KMS-11 (cell line): ENCODE measurements at regions not wholly inside any gene's neighbourhood (a gene's known extent, or its start where the extent isn't known, plus 50 kb on each side); places are given as distances from the start of the nearest gene placed in this dataset.
"Not testable (repeated sequence)": the region's sequence is repeated elsewhere in the genome, so short reads cannot be mapped to it uniquely, and the experiment has no call there.

ENCODE experiments used
- H2AFZ ChIP-seq: fragments of 200-600 bp; sonication (generic); 2 replicates; pipeline ENCODE4 v1.6.1; 2016; ENCODE audit warnings: antibody characterized with exemption, mixed run types, low read depth
- H3K27ac ChIP-seq: fragments of 200-600 bp; sonication (generic); 2 replicates; pipeline ENCODE4 v1.6.1; 2016; ENCODE audit warnings: mild to moderate bottlenecking, mixed run types
- H3K27me3 ChIP-seq: fragments of 200-600 bp; sonication (generic); 2 replicates; pipeline ENCODE4 v1.6.1; 2017; ENCODE audit warnings: mild to moderate bottlenecking, low read depth, mixed run types, moderate library complexity; ENCODE audit not compliant: insufficient read depth
- H3K36me3 ChIP-seq: fragments of 200-600 bp; sonication (generic); 2 replicates; pipeline ENCODE4 v1.6.1; 2017; ENCODE audit warnings: mild to moderate bottlenecking, mixed run types; ENCODE audit not compliant: insufficient read depth
- H3K4me1 ChIP-seq: fragments of 200-600 bp; sonication (generic); 2 replicates; pipeline ENCODE4 v1.6.1; 2016; ENCODE audit warnings: mild to moderate bottlenecking, low read depth, mixed run types; ENCODE audit not compliant: poor library complexity, severe bottlenecking
- H3K4me2 ChIP-seq: fragments of 200-600 bp; sonication (generic); 2 replicates; pipeline ENCODE4 v1.7.0; 2016; ENCODE audit warnings: mild to moderate bottlenecking, mixed run types
- H3K4me3 ChIP-seq: fragments of 200-600 bp; sonication (generic); IDR thresholded peaks from 2 replicates; pipeline ENCODE4 v1.6.1; 2017; ENCODE audit warnings: low read depth, low read length, mixed read lengths; ENCODE audit not compliant: insufficient read depth
- H3K79me2 ChIP-seq: fragments of 200-600 bp; sonication (generic); 2 replicates; pipeline ENCODE4 v1.6.1; 2016; ENCODE audit warnings: low read depth, mixed run types; ENCODE audit not compliant: insufficient read depth
- H3K9ac ChIP-seq: fragments of 200-600 bp; sonication (generic); 2 replicates; pipeline ENCODE4 v1.6.1; 2016; ENCODE audit warnings: mild to moderate bottlenecking, mixed run types
- H4K20me1 ChIP-seq: fragments of 200-600 bp; sonication (generic); 2 replicates; pipeline ENCODE4 v1.6.1; 2016; ENCODE audit warnings: mild to moderate bottlenecking, mixed run types; ENCODE audit not compliant: insufficient read depth
- CTCF ChIP-seq: fragments of 200-600 bp; sonication (generic); conservative IDR thresholded peaks from 2 replicates; pipeline ENCODE4 v1.6.1; 2017; ENCODE audit warnings: low read depth, mild to moderate bottlenecking, antibody characterized with exemption, low read length, moderate library complexity, mixed read lengths

DNA sequence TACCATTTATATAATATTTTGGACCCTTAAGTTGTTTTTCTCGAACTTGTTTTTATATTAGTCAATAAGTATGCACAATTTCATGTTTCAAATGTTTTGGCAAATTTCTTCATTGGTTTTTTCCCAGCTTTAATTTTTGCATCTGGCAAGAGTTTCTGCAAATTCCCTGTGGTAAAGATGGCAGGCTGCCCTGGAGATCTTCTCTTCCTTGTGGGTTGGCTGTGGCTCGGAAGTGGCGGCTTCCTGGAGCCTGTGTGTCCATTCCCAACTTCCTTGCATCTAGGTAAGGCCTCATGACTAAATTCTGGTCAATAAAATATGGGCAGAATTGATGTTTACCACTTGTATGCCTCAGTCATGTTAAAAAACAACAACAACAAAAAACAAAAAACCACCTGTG lies 818.6 kb downstream of the EPHA4 start:
- no peak overlapping the region for H2AFZ ChIP-seq
- no peaks in the 10 kb centered on the region for H3K4me1 ChIP-seq
- no peak overlapping the region for H3K27ac ChIP-seq
- no peak overlapping the region for H3K9ac ChIP-seq
- no peak overlapping the region for H3K4me2 ChIP-seq
- no peak for TF ChIP-seq CTCF
- no peaks in the 10 kb centered on the region for H3K27me3 ChIP-seq
- no peaks in the 10 kb centered on the region for H3K36me3 ChIP-seq
- no peaks in the 10 kb centered on the region for H4K20me1 ChIP-seq
- no peak overlapping the region for H3K4me3 ChIP-seq
- H3K79me2 ChIP-seq = no peaks in the 10 kb centered on the region

GRCh38 chr2:220756653-220757052 lies 815.5 kb downstream of the EPHA4 start:
- no peak for TF ChIP-seq CTCF
- no peaks in the 10 kb centered on the region for H3K36me3 ChIP-seq
- no peaks in the 10 kb centered on the region for H3K79me2 ChIP-seq
- H3K4me3 ChIP-seq = no peak overlapping the region
- no peak overlapping the region for H3K4me2 ChIP-seq
- H3K4me1 ChIP-seq = no peaks in the 10 kb centered on the region
- no peak overlapping the region for H3K9ac ChIP-seq
- no peaks in the 10 kb centered on the region for H3K27me3 ChIP-seq
- no peak overlapping the region for H2AFZ ChIP-seq
- H4K20me1 ChIP-seq = no peaks in the 10 kb centered on the region
- H3K27ac ChIP-seq = no peak overlapping the region

GRCh38 chr2:220758376-220758775 lies 813.7 kb downstream of the EPHA4 start:
- H3K4me2 ChIP-seq, H3K27me3 ChIP-seq: not testable (repeated sequence)

DNA sequence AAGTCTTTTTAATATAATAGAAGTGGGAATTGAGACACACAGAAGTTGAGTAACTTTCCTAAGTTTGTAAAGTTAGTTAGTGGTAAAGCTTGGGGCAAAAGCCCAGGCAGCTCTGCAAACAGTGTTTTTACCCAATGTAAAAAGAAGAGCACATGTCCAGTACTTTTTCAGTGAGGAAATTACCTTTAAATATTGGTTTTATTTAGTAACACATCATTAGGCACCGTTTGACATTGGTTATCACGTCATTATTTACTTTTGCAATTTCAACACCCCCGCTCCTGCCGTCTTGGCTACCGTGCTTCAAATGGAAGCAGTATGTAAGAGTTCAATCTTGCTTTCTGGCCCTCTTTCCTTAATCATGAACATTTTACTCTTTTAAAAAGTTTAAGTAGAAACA lies 807.9 kb downstream of the EPHA4 start:
- Histone ChIP-seq H4K20me1 (no peaks in the 10 kb centered on the region), H3K79me2 (no peaks in the 10 kb centered on the region), H3K4me1 (no peaks in the 10 kb centered on the region), H3K9ac (no peak overlapping the region), H3K4me3 (no peak overlapping the region), H3K4me2 (no peak overlapping the region), H2AFZ (no peak overlapping the region), H3K27ac (no peak overlapping the region), H3K36me3 (no peaks in the 10 kb centered on the region), H3K27me3 (no peaks in the 10 kb centered on the region)
- no peak for TF ChIP-seq CTCF

More at GRCh38 chr2:220758376-220758775, 813.7 kb downstream of the EPHA4 start:
- not testable (repeated sequence) for H3K4me1 ChIP-seq, H3K9ac ChIP-seq, H3K4me3 ChIP-seq, H4K20me1 ChIP-seq, H3K27ac ChIP-seq, H2AFZ ChIP-seq, H3K79me2 ChIP-seq, H3K36me3 ChIP-seq

DNA sequence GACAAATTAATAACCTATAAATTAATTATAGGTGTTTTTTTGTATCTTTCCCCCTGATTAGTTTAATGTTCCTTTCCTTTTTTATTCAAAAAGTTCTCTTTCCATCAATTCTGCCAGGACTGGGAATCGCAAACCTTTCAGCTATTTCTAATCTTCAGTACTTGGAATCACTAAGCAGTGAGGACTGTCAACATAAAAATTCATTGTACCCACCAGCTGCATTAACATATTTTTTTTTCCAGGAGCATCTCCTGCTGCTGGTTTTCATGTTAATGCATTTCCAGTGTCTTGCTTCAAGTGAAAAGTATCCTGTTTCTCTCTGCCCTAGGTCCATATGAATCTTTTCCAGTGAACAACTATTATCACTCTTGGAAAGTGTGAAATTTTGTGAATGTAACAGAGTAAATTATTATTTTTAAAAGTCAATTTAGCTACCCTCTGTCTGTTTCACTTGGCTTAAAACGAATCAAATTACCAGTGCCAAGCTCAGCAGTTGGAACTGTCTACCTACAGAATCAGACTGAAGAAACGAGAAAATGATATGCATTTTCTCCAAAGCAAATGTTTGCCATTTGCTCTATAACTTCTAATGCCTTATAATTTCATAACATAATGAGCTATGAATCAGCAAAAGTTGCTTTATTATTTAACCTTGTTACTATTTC lies 804.4 kb downstream of the EPHA4 start:
- Histone ChIP-seq H3K4me1 (no peaks in the 10 kb centered on the region), H3K27ac (no peak overlapping the region), H4K20me1 (no peaks in the 10 kb centered on the region), H2AFZ (no peak overlapping the region), H3K79me2 (no peaks in the 10 kb centered on the region), H3K9ac (no peak overlapping the region), H3K27me3 (no peaks in the 10 kb centered on the region), H3K4me3 (no peak overlapping the region), H3K36me3 (no peaks in the 10 kb centered on the region), H3K4me2 (no peak overlapping the region)
- no peak for TF ChIP-seq CTCF
